OCI-LY7 (cell line): ENCODE measurements at regions not wholly inside any gene's neighbourhood (a gene's known extent, or its start where the extent isn't known, plus 50 kb on each side); places are given as distances from the start of the nearest gene placed in this dataset.

Experiments
- BruUV-seq: library from RNA; stranded (reverse); fragments of 400-500 nt; replicated peaks from 2 replicates; lab custom pipeline; 2021; lab: Mats Ljungman, UMichigan
- CTCF ChIA-PET: fragments of 300-600 bp; sonication (Branson Sonifier 250); formaldehyde crosslinking; loops from one replicate; lab custom pipeline; 2022; ENCODE audit warnings: antibody characterized with exemption; ENCODE audit not compliant: unreplicated experiment; lab: Charles Lee
- POLR2A ChIA-PET: fragments of 300-600 bp; sonication (Branson Sonifier 250); formaldehyde crosslinking; loops from one replicate; lab custom pipeline; 2022; ENCODE audit warnings: antibody characterized with exemption; lab: Charles Lee
- DNase-seq: peaks from one replicate; pipeline ENCODE4 v3.0.0-alpha.2; 2015; ENCODE audit warnings: low spot score
- H2AFZ ChIP-seq: fragments of 200-600 bp; sonication (generic), shearing (Covaris generic); 2 replicates; pipeline ENCODE4 v1.6.1; 2014; ENCODE audit warnings: mild to moderate bottlenecking, antibody characterized with exemption, low read length, moderate library complexity
- H3K27ac ChIP-seq: fragments of 200-600 bp; sonication (generic); 2 replicates; pipeline ENCODE4 v1.5.1; 2014; ENCODE audit warnings: mixed run types, low read depth, mild to moderate bottlenecking, moderate library complexity, low read length, inconsistent platforms; ENCODE audit not compliant: poor library complexity, severe bottlenecking
- H3K36me3 ChIP-seq: fragments of 200-600 bp; sonication (generic); 2 replicates; pipeline ENCODE4 v1.6.1; 2014; ENCODE audit warnings: mild to moderate bottlenecking, antibody characterized with exemption, low read length, moderate library complexity, mixed read lengths; ENCODE audit not compliant: insufficient read depth
- H3K4me1 ChIP-seq: fragments of 200-600 bp; sonication (generic); 2 replicates; pipeline ENCODE4 v1.5.1; 2014; ENCODE audit warnings: mild to moderate bottlenecking, low read length; ENCODE audit not compliant: insufficient read depth, poor library complexity, severe bottlenecking
- H3K4me2 ChIP-seq: fragments of 200-600 bp; sonication (generic); 2 replicates; pipeline ENCODE4 v1.6.1; 2014; ENCODE audit warnings: mild to moderate bottlenecking, low read length
- H3K4me3 ChIP-seq: fragments of 200-600 bp; sonication (generic); 2 replicates; pipeline ENCODE4 v1.5.1; 2014; ENCODE audit warnings: mild to moderate bottlenecking, low read depth, low read length; ENCODE audit not compliant: poor library complexity, severe bottlenecking
- H3K79me2 ChIP-seq: fragments of 200-600 bp; sonication (generic); 2 replicates; pipeline ENCODE4 v1.6.1; 2016; ENCODE audit warnings: low read depth, mild to moderate bottlenecking, low read length, moderate library complexity, mixed read lengths; ENCODE audit not compliant: insufficient read depth
- H3K9me2 ChIP-seq: fragments of 200-600 bp; sonication (generic); 2 replicates; pipeline ENCODE4 v1.6.1; 2016; ENCODE audit warnings: mild to moderate bottlenecking, low read length, mixed read lengths; ENCODE audit not compliant: insufficient read depth
- H3K9me3 ChIP-seq: fragments of 200-600 bp; sonication (generic); 2 replicates; pipeline ENCODE4 v1.6.1; 2014; ENCODE audit warnings: mild to moderate bottlenecking, mixed run types, low read length, mixed read lengths
- H4K20me1 ChIP-seq: fragments of 200-600 bp; sonication (generic); 2 replicates; pipeline ENCODE4 v1.6.1; 2014; ENCODE audit warnings: mild to moderate bottlenecking, antibody characterized with exemption, low read length, moderate library complexity, mixed read lengths; ENCODE audit not compliant: insufficient read depth
- EZH2phosphoT487 ChIP-seq: fragments of 200-600 bp; sonication (generic); IDR thresholded peaks from 2 replicates; pipeline ENCODE4 v1.6.1; 2018; ENCODE audit warnings: low read depth, borderline replicate concordance, mild to moderate bottlenecking, mixed run types, antibody characterized with exemption, low read length, moderate library complexity, mixed read lengths
- intact Hi-C: fragments of 100-400 bp; cut with micrococcal nuclease; formaldehyde crosslinking; loops from one replicate; pipeline ENCODE4 v1.10.0; 2022; ENCODE audit not compliant: unreplicated experiment
- TF ChIP-seq, protein P1 (sequence below): fragments of 200-600 bp; sonication (generic); conservative IDR thresholded peaks from 2 replicates; pipeline ENCODE4 v1.5.1; 2014; ENCODE audit warnings: mild to moderate bottlenecking, antibody characterized with exemption, low read length, moderate library complexity, mixed read lengths

DNA sequence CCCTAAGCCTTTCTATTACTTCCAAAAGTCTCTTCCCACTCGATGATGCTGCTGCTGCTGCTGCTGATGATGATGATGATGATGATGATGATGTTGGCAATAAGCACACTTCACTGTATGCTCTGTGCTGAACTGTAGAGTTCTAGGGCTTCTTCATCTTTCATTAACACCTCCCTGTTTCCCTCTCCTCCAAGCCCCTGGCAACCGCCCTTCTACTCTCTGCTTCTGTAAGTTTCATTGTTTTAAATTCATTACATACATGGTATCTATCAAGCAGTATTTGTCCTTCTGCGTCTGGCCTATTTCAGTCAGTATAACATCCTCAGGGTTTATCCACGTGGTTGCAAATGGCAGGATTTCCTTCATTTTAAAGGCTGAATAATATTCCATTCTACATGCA lies 100.2 kb downstream of the THBS2 start:
- no TSS peak for BruUV-seq

DNA sequence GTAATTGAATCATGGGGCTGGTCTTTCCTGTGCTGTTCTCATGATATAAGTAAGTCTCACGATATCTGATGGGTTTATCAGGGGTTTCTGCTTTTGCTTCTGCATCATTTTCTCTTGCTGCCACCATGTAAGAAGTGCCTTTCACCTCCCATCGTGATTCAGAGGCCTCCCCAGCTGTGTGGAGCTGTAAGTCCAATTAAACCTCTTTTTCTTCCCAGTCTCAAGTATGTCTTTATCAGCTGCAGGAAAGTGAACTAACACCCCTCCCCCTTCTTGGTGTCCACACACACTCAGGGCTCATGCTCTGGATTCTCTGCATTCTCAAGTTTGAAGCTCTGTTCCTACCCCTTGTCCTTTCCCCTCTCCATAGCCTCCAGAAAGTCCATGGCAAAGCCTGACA lies 107.1 kb downstream of the THBS2 start:
- Histone ChIP-seq H3K4me1 (no peaks in the 10 kb centered on the region), H4K20me1 (no peaks in the 10 kb centered on the region), H3K9me2 (no peaks in the 10 kb centered on the region), H3K4me3 (no peak overlapping the region), H3K27ac (no peak overlapping the region), H3K4me2 (no peak overlapping the region), H3K36me3 (no peaks in the 10 kb centered on the region), H2AFZ (no peak overlapping the region), H3K79me2 (no peaks in the 10 kb centered on the region), H3K9me3 (no peaks in the 10 kb centered on the region)
- ChIA-PET POLR2A (no interaction called here), CTCF (no interaction called here)
- no TSS peak for BruUV-seq
- DNase-seq: no peak
- intact Hi-C loops: no loop called here
- TF ChIP-seq EZH2phosphoT487: no peak
- TF ChIP-seq, protein P1, sequence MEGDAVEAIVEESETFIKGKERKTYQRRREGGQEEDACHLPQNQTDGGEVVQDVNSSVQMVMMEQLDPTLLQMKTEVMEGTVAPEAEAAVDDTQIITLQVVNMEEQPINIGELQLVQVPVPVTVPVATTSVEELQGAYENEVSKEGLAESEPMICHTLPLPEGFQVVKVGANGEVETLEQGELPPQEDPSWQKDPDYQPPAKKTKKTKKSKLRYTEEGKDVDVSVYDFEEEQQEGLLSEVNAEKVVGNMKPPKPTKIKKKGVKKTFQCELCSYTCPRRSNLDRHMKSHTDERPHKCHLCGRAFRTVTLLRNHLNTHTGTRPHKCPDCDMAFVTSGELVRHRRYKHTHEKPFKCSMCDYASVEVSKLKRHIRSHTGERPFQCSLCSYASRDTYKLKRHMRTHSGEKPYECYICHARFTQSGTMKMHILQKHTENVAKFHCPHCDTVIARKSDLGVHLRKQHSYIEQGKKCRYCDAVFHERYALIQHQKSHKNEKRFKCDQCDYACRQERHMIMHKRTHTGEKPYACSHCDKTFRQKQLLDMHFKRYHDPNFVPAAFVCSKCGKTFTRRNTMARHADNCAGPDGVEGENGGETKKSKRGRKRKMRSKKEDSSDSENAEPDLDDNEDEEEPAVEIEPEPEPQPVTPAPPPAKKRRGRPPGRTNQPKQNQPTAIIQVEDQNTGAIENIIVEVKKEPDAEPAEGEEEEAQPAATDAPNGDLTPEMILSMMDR: no peak

More for the DNA sequence above, 100.2 kb downstream of the THBS2 start:
- H3K4me1 ChIP-seq: no peaks in the 10 kb centered on the region
- no peaks in the 10 kb centered on the region for H3K36me3 ChIP-seq
- no peak overlapping the region for H3K4me2 ChIP-seq
- H2AFZ ChIP-seq: no peak overlapping the region
- H3K27ac ChIP-seq: no peak overlapping the region
- no peak for DNase-seq
- H3K9me3 ChIP-seq: no peaks in the 10 kb centered on the region
- no peak overlapping the region for H3K4me3 ChIP-seq
- no peaks in the 10 kb centered on the region for H4K20me1 ChIP-seq
- intact Hi-C loops: no loop called here
- no peaks in the 10 kb centered on the region for H3K79me2 ChIP-seq
- ChIA-PET CTCF (no interaction called here), POLR2A (no interaction called here)
- TF ChIP-seq, protein P1: no peak
- TF ChIP-seq EZH2phosphoT487: no peak
- no peaks in the 10 kb centered on the region for H3K9me2 ChIP-seq

DNA sequence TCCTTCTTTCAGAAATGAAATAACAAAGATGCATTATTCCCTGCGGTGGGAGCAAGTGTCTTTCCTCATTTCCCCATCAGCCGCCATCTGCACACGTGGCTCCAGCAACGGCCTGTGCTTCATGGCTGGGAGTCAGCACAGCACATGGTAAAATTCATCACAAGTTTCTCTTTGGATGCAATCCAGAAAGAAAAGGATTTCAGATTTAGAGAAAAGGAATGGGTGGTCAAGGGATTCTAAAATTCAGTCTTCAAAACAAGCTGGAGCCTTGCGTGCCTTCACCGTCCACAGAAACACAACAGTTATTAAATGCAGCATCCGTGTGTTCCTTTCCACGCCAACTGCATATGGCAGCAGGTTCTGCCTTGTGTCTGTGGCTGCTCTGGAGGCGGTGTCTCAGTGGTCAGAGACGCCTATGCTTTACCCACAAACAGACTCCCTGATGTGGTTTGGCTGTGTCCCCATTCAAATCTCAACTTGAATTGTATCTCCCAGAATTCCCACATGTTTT lies 107.6 kb downstream of the THBS2 start:
- Histone ChIP-seq H3K36me3 (no peaks in the 10 kb centered on the region), H3K27ac (no peak overlapping the region), H2AFZ (no peak overlapping the region), H3K4me1 (no peaks in the 10 kb centered on the region), H3K79me2 (no peaks in the 10 kb centered on the region), H4K20me1 (no peaks in the 10 kb centered on the region), H3K9me3 (no peaks in the 10 kb centered on the region), H3K4me3 (no peak overlapping the region), H3K9me2 (no peaks in the 10 kb centered on the region), H3K4me2 (no peak overlapping the region)
- intact Hi-C loops: no loop called here
- TF ChIP-seq, protein P1: no peak
- no peak for TF ChIP-seq EZH2phosphoT487
- no TSS peak for BruUV-seq
- ChIA-PET CTCF (no interaction called here), POLR2A (no interaction called here)
- no peak for DNase-seq
